GM12878 (cell line): ENCODE measurements at regions not wholly inside any gene's neighbourhood (a gene's known extent, or its start where the extent isn't known, plus 50 kb on each side); places are given as distances from the start of the nearest gene placed in this dataset.

ENCODE experiments used
- ATAC-seq: fragments of 200-7000 bp; cut with Tn5 transposase; 3 replicates; pipeline ENCODE4 v1.9.1; 2020; ENCODE audit warnings: mild to moderate bottlenecking, moderate library complexity
- BruUV-seq: library from RNA; stranded (reverse); fragments of 400-500 nt; replicated peaks from 2 replicates; lab custom pipeline; 2021; lab: Mats Ljungman, UMichigan
- CTCF ChIA-PET: fragments of 300-600 bp; sonication (Branson Sonifier 250); formaldehyde crosslinking; extraction: SDS; loops from one replicate; lab custom pipeline; 2021; ENCODE audit warnings: inconsistent platforms; lab: Yijun Ruan, JAX
- POLR2A ChIA-PET: fragments of 350-600 bp; formaldehyde crosslinking; extraction: SDS; loops from one replicate; lab custom pipeline; 2021; ENCODE audit warnings: inconsistent platforms; lab: Charles Lee
- RAD21 ChIA-PET: fragments of 300-600 bp; sonication (Branson Sonifier 250); formaldehyde crosslinking; loops from one replicate; lab custom pipeline; 2023; ENCODE audit warnings: antibody characterized with exemption; ENCODE audit not compliant: unreplicated experiment; lab: Charles Lee
- SMC1A ChIA-PET: fragments of 300-600 bp; sonication (Branson Sonifier 250); formaldehyde crosslinking; loops from one replicate; lab custom pipeline; 2023; ENCODE audit not compliant: unreplicated experiment, uncharacterized antibody; lab: Charles Lee
- DNase-seq: peaks from one replicate; pipeline ENCODE4 v3.0.0-alpha.2; 2011; ENCODE audit warnings: low read depth, low spot score
- FAIRE-seq: peaks from 3 replicates; lab custom pipeline; 2011; peaks lifted over from hg19 to GRCh38; lab: Jason Lieb, UNC
- H2AFZ ChIP-seq: 2 replicates; pipeline ENCODE4 v1.6.0; 2011; ENCODE audit warnings: low read depth, low read length, control low read depth; ENCODE audit not compliant: control insufficient read depth
- H3K27ac ChIP-seq: 2 replicates; pipeline ENCODE4 v1.5.1; 2011; ENCODE audit warnings: control low read depth; ENCODE audit not compliant: control insufficient read depth, insufficient read depth
- H3K27me3 ChIP-seq, 2 experiments: replicated peaks in 1 of 2; 2 replicates each; pipeline versions ENCODE4 v1.6.0 to v1.6.1; 2011; ENCODE audit warnings: low read length in 1 of 2; ENCODE audit not compliant: control insufficient read depth in 2 of 2, insufficient read depth in 2 of 2
- H3K36me3 ChIP-seq, 2 experiments: 2 replicates each; pipeline ENCODE4 v1.5.1; 2011; ENCODE audit warnings: low read length in 1 of 2; ENCODE audit not compliant: control insufficient read depth in 2 of 2, insufficient read depth in 2 of 2
- H3K4me1 ChIP-seq: 2 replicates; pipeline ENCODE4 v1.6.1; 2011; ENCODE audit warnings: mild to moderate bottlenecking, low read length, moderate library complexity, mixed read lengths; ENCODE audit not compliant: control insufficient read depth, insufficient read depth
- H3K4me2 ChIP-seq: 2 replicates; pipeline ENCODE4 v1.6.0; 2011; ENCODE audit warnings: control low read depth; ENCODE audit not compliant: control insufficient read depth, insufficient read depth
- H3K4me3 ChIP-seq: fragments of 200-600 bp; sonication (generic); 2 replicates; pipeline ENCODE4 v1.5.1; 2016
- H3K79me2 ChIP-seq: 2 replicates; pipeline ENCODE4 v1.6.0; 2011; ENCODE audit warnings: low read length; ENCODE audit not compliant: control insufficient read depth, insufficient read depth
- H3K9ac ChIP-seq: 2 replicates; pipeline ENCODE4 v1.8.0; 2011; ENCODE audit warnings: low read length, control low read depth, mixed read lengths; ENCODE audit not compliant: control insufficient read depth, insufficient read depth
- H3K9me3 ChIP-seq: replicated peaks from 3 replicates; pipeline ENCODE4 v1.5.1; 2011; ENCODE audit warnings: mild to moderate bottlenecking, low read length; ENCODE audit not compliant: control insufficient read depth, insufficient read depth
- H4K20me1 ChIP-seq: 2 replicates; pipeline ENCODE4 v1.6.0; 2011; ENCODE audit not compliant: control insufficient read depth, insufficient read depth
- DPF2 ChIP-seq: fragments of 450-650 bp; IDR thresholded peaks from 2 replicates; pipeline ENCODE4 v1.6.1; 2017; ENCODE audit warnings: mild to moderate bottlenecking
- ESRRA ChIP-seq: IDR thresholded peaks from 2 replicates; pipeline ENCODE4 v1.6.1; 2012; ENCODE audit warnings: mild to moderate bottlenecking, low read length, improper control_type of control experiment
- FOS ChIP-seq: IDR thresholded peaks from 3 replicates; pipeline ENCODE4 v1.6.1; 2011; ENCODE audit warnings: borderline replicate concordance; ENCODE audit not compliant: insufficient read length; ENCODE audit errors: extremely low read depth
- HCFC1 ChIP-seq: fragments of 150-350 bp; IDR thresholded peaks from 2 replicates; pipeline ENCODE4 v1.6.1; 2014; ENCODE audit warnings: low read length
- IKZF2 ChIP-seq, 2 experiments: fragments of 450-650 bp; IDR thresholded peaks; 2 replicates each; pipeline ENCODE4 v1.6.1; 2017; ENCODE audit warnings: mild to moderate bottlenecking in 2 of 2, moderate library complexity in 2 of 2
- MLLT1 ChIP-seq: fragments of 450-650 bp; IDR thresholded peaks from 2 replicates; pipeline ENCODE4 v1.6.1; 2016; ENCODE audit warnings: mild to moderate bottlenecking
- MTA2 ChIP-seq: fragments of 450-650 bp; IDR thresholded peaks from 2 replicates; pipeline ENCODE4 v1.6.1; 2016; ENCODE audit warnings: low read depth, mild to moderate bottlenecking, moderate library complexity
- PAX5 ChIP-seq: IDR thresholded peaks from 2 replicates; pipeline ENCODE4 v1.6.1; 2011; ENCODE audit warnings: low read depth, low read length, borderline replicate concordance
- PML ChIP-seq: IDR thresholded peaks from 2 replicates; pipeline ENCODE4 v1.6.1; 2012; ENCODE audit warnings: low read length, inconsistent platforms
- RELB ChIP-seq: fragments of 450-650 bp; IDR thresholded peaks from 2 replicates; pipeline ENCODE4 v1.6.1; 2017; ENCODE audit warnings: low read depth, mild to moderate bottlenecking, moderate library complexity
- TBL1XR1 ChIP-seq: IDR thresholded peaks from 2 replicates; pipeline ENCODE4 v1.6.1; 2012; ENCODE audit warnings: low read depth, low read length, improper control_type of control experiment
- TCF3 ChIP-seq: IDR thresholded peaks from 2 replicates; pipeline ENCODE4 v1.6.1; 2012; ENCODE audit warnings: low read depth, mild to moderate bottlenecking, low read length, borderline replicate concordance; ENCODE audit not compliant: insufficient read depth
- USF1 ChIP-seq: IDR thresholded peaks from 2 replicates; pipeline ENCODE4 v1.6.1; 2011; ENCODE audit warnings: borderline replicate concordance, low read depth, mild to moderate bottlenecking, moderate library complexity, mixed read lengths, low read length; ENCODE audit not compliant: insufficient read depth; ENCODE audit errors: extremely low read length
- WGBS: methylation state at CpG from one replicate; pipeline ENCODE4 v1.1.6; 2016; ENCODE audit warnings: low lambda C conversion rate; ENCODE audit not compliant: insufficient replicate concordance, insufficient coverage; ENCODE audit errors: missing lambda C conversion rate; 5-methylcytosine and 5-hydroxymethylcytosine counted together
- in situ Hi-C: fragments of 300-500 bp; cut with MboI; formaldehyde crosslinking; loops from 9 replicates; pipeline ENCODE4 v1.14.3; 2018; ENCODE audit warnings: mixed read lengths
- intact Hi-C: fragments of 100-400 bp; cut with micrococcal nuclease; formaldehyde crosslinking; loops from one replicate; pipeline ENCODE4 v1.14.2; 2022; ENCODE audit not compliant: unreplicated experiment

- TF ChIP-seq IKZF2 (IDR thresholded peaks at IDR 0.05), result no peak
- TF ChIP-seq FOS, result no peak
- no peak for TF ChIP-seq HCFC1
- no peak for TF ChIP-seq PAX5
- TF ChIP-seq TCF3, result no peak
- TF ChIP-seq ESRRA, result no peak
- TF ChIP-seq MLLT1, result no peak
- no peak for TF ChIP-seq PML
- TF ChIP-seq DPF2, result no peak
- no peak for TF ChIP-seq TBL1XR1
- no peak for TF ChIP-seq RELB
- TF ChIP-seq MTA2, result no peak
- no peak for TF ChIP-seq USF1
- Histone ChIP-seq H3K79me2 (peaks cover 46% of the 10 kb centered on the region), H3K27ac (no peak overlapping the region), H3K9ac (no peak overlapping the region), H3K4me2 (no peak overlapping the region), H3K36me3 (no peaks in the 10 kb centered on the region), H3K9me3 (peaks cover 3% of the 10 kb centered on the region; the same call in 2 of the 3 replicates), H3K27me3 (no peaks in the 10 kb centered on the region), H4K20me1 (no peaks in the 10 kb centered on the region), H3K4me1 (peaks cover 6% of the 10 kb centered on the region; the same call in 1 of the 2 replicates), H2AFZ (no peak overlapping the region), H3K4me3 (no peak overlapping the region)
- 46% methylated on average over 4 of the region's 4 CpGs for WGBS
- CTCF ChIA-PET, result no interaction called here
- ATAC-seq (no peak), DNase-seq (no peak), FAIRE-seq (no peak)
- POLR2A ChIA-PET, result interaction anchor here (0.6 to 1.5 kb wide), 2 partner anchors 27 to 373 kb away, joined by 3 to 6 read pairs; no protein-coding TSS in a partner anchor
- in situ Hi-C loops (no loop called here), intact Hi-C loops (no loop called here)
- SMC1A ChIA-PET, result interaction anchor here (1.0 kb wide), 1 partner anchor 58 kb away, joined by 3 read pairs; no protein-coding TSS in a partner anchor
- TSS peak; percentile 5 for BruUV-seq
- RAD21 ChIA-PET, result interaction anchor here (0.8 to 1.4 kb wide), 2 partner anchors 9 to 60 kb away, joined by 3 to 4 read pairs; no protein-coding TSS in a partner anchor
Measured at GRCh38 chr14:71372411-71372838, 465.2 kb downstream of the PCNX1 start.
